Left lung (tissue), 4 donors: ENCODE measurements at regions not wholly inside any gene's neighbourhood (a gene's known extent, or its start where the extent isn't known, plus 50 kb on each side); places are given as distances from the start of the nearest gene placed in this dataset.

Experiments used
- ATAC-seq: fragments of 200-7000 bp; cut with Tn5 transposase; one replicate; pipeline ENCODE4 v1.9.1; 2020; ENCODE audit warnings: moderate library complexity
- DNase-seq, 4 donors: peaks; one replicate each; pipeline ENCODE4 v3.0.0-alpha.2; 2013 to 2020
- H3K27ac ChIP-seq, 2 donors: fragments of 200-600 bp; sonication (generic) in 1 of 2; one replicate each; pipeline versions ENCODE4 v1.5.0 to v1.8.0; 2020 to 2021
- H3K27me3 ChIP-seq, 2 donors: fragments of 200-600 bp; sonication (generic) in 1 of 2; one replicate each; pipeline versions ENCODE4 v1.5.0 to v1.8.0; 2020 to 2021
- H3K36me3 ChIP-seq, 2 donors: fragments of 200-600 bp; sonication (generic) in 1 of 2; one replicate each; pipeline versions ENCODE4 v1.5.0 to v1.8.0; 2020 to 2021
- H3K4me1 ChIP-seq, 2 donors: fragments of 200-600 bp; one replicate each; pipeline ENCODE4 v1.8.0; 2021
- H3K4me3 ChIP-seq, 2 donors: fragments of 200-600 bp; sonication (generic) in 1 of 2; one replicate each; pipeline versions ENCODE4 v1.5.0 to v1.8.0; 2020 to 2021; ENCODE audit warnings: mild to moderate bottlenecking in 1 of 2
- H3K9me3 ChIP-seq, 2 donors: fragments of 200-600 bp; sonication (generic) in 1 of 2; one replicate each; pipeline versions ENCODE4 v1.5.0 to v1.8.0; 2020 to 2021
- intact Hi-C, 2 donors: fragments of 100-400 bp; cut with DNase I; formaldehyde crosslinking; loops; one replicate each; pipeline versions ENCODE4 v1.11.2 to v1.14.2; 2022
- TF ChIP-seq, protein P1 (sequence below), 2 donors: fragments of 200-600 bp; sonication (generic) in 1 of 2; IDR thresholded peaks; one replicate each; pipeline versions ENCODE4 v1.5.0 to v1.8.0; 2021; ENCODE audit warnings: antibody characterized with exemption in 2 of 2
- donor health status: DM: no; HTN: yes; CAD: no.
- donor health status: DM: no; HTN: no; CAD: no.

DNA sequence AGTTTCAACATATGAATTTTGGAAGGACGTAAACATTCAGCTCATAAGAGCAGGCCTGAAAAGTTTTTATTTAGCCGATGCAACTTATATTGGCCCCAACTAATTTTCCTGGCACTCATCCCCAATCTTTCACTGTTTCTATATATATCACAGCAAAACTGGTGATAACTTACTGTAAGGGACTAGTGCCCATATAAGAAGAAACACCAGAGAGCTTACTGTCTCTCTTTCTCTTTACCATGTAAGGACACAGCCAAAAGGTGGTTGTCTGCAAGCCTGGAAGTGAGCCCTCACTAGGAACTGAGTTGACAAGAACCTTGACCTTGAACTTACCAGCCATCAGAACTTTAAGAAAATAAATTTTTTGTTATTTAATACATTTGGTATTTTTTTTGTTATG, 807.4 kb upstream of the CITED2 start:
- ATAC-seq (no peak), DNase-seq (no peak)
- intact Hi-C loops = no loop called here
- Histone ChIP-seq H3K9me3 (no peaks in the 10 kb centered on the region), H3K27me3 (no peaks in the 10 kb centered on the region), H3K36me3 (no peaks in the 10 kb centered on the region), H3K4me1 (no peaks in the 10 kb centered on the region), H3K27ac (no peak overlapping the region), H3K4me3 (no peak overlapping the region)
- TF ChIP-seq, protein P1, sequence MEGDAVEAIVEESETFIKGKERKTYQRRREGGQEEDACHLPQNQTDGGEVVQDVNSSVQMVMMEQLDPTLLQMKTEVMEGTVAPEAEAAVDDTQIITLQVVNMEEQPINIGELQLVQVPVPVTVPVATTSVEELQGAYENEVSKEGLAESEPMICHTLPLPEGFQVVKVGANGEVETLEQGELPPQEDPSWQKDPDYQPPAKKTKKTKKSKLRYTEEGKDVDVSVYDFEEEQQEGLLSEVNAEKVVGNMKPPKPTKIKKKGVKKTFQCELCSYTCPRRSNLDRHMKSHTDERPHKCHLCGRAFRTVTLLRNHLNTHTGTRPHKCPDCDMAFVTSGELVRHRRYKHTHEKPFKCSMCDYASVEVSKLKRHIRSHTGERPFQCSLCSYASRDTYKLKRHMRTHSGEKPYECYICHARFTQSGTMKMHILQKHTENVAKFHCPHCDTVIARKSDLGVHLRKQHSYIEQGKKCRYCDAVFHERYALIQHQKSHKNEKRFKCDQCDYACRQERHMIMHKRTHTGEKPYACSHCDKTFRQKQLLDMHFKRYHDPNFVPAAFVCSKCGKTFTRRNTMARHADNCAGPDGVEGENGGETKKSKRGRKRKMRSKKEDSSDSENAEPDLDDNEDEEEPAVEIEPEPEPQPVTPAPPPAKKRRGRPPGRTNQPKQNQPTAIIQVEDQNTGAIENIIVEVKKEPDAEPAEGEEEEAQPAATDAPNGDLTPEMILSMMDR (IDR thresholded peaks at IDR 0.05) = no peak

DNA sequence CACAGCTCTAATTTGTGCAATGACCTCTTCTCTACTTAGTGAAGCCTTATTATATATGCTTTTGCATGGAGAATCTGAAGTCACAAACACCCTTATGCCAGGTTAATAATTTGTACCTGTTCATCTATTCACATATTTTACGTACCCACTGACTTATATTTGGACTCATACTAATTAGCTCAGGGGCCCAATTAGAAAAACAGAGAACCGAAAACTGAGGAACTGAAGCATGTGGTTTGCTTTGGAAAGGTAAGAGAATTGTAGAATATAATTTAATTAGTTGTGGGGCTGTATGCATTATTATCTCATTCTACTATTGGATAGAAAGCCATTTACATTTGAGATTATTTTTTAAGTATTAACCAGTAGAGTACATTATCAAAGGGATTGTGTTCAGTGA, 805.9 kb upstream of the CITED2 start:
- Histone ChIP-seq H3K4me1 (no peaks in the 10 kb centered on the region), H3K27me3 (no peaks in the 10 kb centered on the region), H3K27ac (no peak overlapping the region), H3K9me3 (no peaks in the 10 kb centered on the region), H3K36me3 (no peaks in the 10 kb centered on the region), H3K4me3 (no peak overlapping the region)
- no peak for DNase-seq
- TF ChIP-seq, protein P1 (IDR thresholded peaks at IDR 0.05) = no peak
- ATAC-seq = no peak
- intact Hi-C loops = no loop called here

DNA sequence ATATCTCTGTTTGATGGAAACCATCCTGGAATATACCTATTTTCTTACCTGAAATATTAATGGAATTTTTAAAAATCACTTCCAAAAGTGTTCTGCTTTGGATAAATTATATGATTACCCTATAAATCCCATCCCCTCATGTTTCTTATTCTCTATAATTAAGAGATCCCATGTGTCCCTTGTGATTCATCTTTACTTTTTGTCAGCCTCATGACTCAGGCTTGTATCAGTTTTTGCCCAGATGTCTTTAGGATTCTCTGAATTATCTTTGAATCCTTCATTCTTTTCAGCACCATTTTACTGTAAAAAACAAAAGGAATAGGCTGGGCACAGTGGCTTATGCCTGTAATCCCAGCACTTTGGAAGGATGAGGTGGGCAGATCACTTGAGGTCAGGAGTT, 804.5 kb upstream of the CITED2 start:
- no peak for ATAC-seq
- Histone ChIP-seq H3K27ac (no peak overlapping the region), H3K4me1 (no peaks in the 10 kb centered on the region), H3K36me3 (no peaks in the 10 kb centered on the region), H3K4me3 (no peak overlapping the region), H3K27me3 (no peaks in the 10 kb centered on the region), H3K9me3 (no peaks in the 10 kb centered on the region)
- intact Hi-C loops = no loop called here
- no peak for DNase-seq
- TF ChIP-seq, protein P1 (IDR thresholded peaks at IDR 0.05) = no peak

DNA sequence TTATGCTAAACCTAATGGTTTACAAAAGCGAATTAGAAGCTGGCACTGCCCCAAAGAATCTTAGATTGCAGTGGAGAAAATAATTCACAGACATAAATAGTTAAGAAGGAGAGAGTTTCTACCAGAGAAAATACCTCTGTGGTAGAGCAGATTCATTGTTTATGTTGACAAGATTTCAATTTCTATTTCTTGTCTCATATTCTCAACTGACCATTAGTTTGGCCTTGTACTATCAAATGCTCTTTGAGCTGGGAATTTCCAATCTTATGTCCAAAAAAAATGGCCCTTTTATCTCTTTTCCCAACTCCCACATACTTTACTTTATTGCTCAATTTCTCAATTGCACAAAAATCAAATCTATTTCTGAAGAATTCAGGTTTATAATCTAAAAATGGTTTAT, 804.1 kb upstream of the CITED2 start:
- ATAC-seq (no peak), DNase-seq (peak in 1 of 4 donors; percentile 2)
- Histone ChIP-seq H3K36me3 (no peaks in the 10 kb centered on the region), H3K9me3 (no peaks in the 10 kb centered on the region), H3K4me1 (no peaks in the 10 kb centered on the region), H3K27ac (no peak overlapping the region), H3K27me3 (no peaks in the 10 kb centered on the region), H3K4me3 (no peak overlapping the region)
- intact Hi-C loops = no loop called here
- TF ChIP-seq, protein P1 (IDR thresholded peaks at IDR 0.05) = no peak

DNA sequence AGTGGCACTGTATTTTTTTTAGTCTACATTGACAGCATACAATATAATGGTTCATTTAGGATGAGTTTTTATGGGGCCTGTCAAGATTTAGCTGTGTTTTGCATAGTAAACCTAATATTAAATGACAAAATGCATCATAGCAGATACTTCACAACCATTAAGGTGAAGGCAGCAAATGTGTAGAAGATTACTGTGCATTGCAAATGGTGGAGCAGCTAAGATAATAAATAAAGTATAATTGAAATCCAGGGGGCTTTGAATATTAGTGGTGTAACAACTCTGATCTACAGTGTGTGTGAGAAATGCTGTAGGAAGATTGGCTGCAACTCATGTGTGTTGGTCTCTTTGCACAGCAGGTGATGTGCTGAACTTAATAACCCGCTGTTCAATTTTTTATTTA, 801.9 kb upstream of the CITED2 start:
- TF ChIP-seq, protein P1 (IDR thresholded peaks at IDR 0.05) = no peak
- DNase-seq (no peak), ATAC-seq (no peak)
- Histone ChIP-seq H3K36me3 (no peaks in the 10 kb centered on the region), H3K27ac (no peak overlapping the region), H3K9me3 (peaks cover 0 to 6% of the 10 kb centered on the region in 2 donors), H3K4me3 (no peak overlapping the region), H3K4me1 (no peaks in the 10 kb centered on the region), H3K27me3 (no peaks in the 10 kb centered on the region)
- intact Hi-C loops = no loop called here
